ENCODE measurements at regions not wholly inside any gene's neighbourhood (a gene's known extent, or its start where the extent isn't known, plus 50 kb on each side); places are given as distances from the start of the nearest gene placed in this dataset.

DNA sequence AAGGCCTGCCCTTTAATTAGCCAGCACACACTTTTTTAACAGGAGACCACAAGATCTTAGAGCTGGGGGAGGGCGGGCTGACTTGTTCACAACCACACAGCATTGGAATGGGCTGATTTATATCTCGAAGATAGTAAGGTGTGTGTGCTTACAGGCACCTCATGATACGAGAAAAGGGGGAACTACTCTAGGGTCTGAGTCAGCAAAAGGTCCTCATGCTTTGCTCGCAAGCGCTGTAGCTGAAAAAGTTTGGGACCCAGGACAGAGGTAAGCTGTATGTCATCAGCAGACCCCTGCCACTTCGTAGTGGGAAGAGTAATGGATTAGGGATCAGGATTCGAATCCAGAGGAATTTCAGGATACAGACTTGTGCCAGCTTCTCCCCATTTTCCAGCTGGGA, 88.9 kb upstream of the RBM19 start:
- DNase-seq (ENCODE audit: low read depth): no peak
- H3K4me3 ChIP-seq (ENCODE audit: low read depth, low read length): no peak overlapping the region
- TF ChIP-seq CTCF (IDR thresholded peaks at IDR 0.05; ENCODE audit: insufficient read depth, low read length): no peak

- no peak for DNase-seq (ENCODE audit: low read depth)
- no peak overlapping the region for H3K4me3 ChIP-seq (ENCODE audit: low read depth, low read length)
These were observed 80.3 kb upstream of the RBM19 start for GRCh38 chr12:114046236-114046998.

GRCh38 chr12:114045349-114045748, 79.2 kb upstream of the RBM19 start:
- DNase-seq (ENCODE audit: low read depth): no peak
- TF ChIP-seq CTCF (IDR thresholded peaks at IDR 0.05; ENCODE audit: insufficient read depth, low read length): no peak
- H3K4me3 ChIP-seq (ENCODE audit: low read depth, low read length): no peak overlapping the region

More at GRCh38 chr12:114046236-114046998, 80.3 kb upstream of the RBM19 start:
- no peak for TF ChIP-seq CTCF (IDR thresholded peaks at IDR 0.05; ENCODE audit: insufficient read depth, low read length)

- TF ChIP-seq CTCF (IDR thresholded peaks at IDR 0.05; ENCODE audit: insufficient read depth, low read length): no peak
- no peak overlapping the region for H3K4me3 ChIP-seq (ENCODE audit: low read depth, low read length)
- DNase-seq (ENCODE audit: low read depth): no peak
These were observed 75.5 kb upstream of the RBM19 start for GRCh38 chr12:114041590-114041989.

GRCh38 chr12:114041136-114041535, 75.0 kb upstream of the RBM19 start:
- TF ChIP-seq CTCF (IDR thresholded peaks at IDR 0.05; ENCODE audit: insufficient read depth, low read length): no peak
- H3K4me3 ChIP-seq (ENCODE audit: low read depth, low read length): no peak overlapping the region
- no peak for DNase-seq (ENCODE audit: low read depth)

DNA sequence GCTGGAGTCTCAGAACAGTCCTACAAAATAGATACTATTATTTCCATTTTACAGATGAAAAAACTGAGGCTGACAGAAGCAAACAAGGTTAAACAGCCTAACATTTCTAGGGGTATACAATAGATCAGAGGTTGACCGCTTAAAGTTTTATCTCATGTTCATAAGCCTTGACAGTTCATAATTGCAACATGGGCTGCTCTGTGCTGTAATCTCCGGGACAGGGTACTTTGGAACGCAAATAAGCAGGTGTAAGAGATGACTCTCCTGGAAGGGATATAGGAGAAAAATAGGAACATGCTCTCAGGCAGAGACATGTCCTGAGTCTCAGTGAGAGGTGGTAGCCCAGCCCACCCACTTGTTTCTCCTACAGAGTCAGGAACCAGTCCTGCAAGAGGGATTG, 72.8 kb upstream of the RBM19 start:
- H3K4me3 ChIP-seq (ENCODE audit: low read depth, low read length): no peak overlapping the region
- DNase-seq (ENCODE audit: low read depth): no peak
- no peak for TF ChIP-seq CTCF (IDR thresholded peaks at IDR 0.05; ENCODE audit: insufficient read depth, low read length)

DNA sequence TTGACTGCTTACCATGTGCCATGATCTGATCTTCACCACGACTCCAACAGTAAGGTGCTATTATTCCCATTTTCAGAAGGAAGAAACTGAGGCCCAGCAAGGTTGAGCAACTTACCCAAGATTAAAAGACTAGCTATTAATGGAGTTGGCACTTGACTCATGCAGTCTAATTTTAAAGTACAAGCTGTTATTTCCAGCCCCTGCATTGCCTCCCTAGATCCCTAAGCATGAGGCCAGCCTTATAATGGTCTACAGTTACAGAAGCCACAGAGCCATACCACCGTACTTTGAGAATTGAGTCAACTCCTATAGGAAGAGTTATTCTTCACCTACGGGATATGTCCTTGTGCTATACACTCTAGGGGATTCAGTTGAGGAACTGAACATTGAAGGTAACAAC, 66.7 kb upstream of the RBM19 start:
- TF ChIP-seq CTCF (IDR thresholded peaks at IDR 0.05; ENCODE audit: insufficient read depth, low read length): no peak
- H3K4me3 ChIP-seq (ENCODE audit: low read depth, low read length): no peak overlapping the region
- no peak for DNase-seq (ENCODE audit: low read depth)
